ENCODE measurements at regions not wholly inside any gene's neighbourhood (a gene's known extent, or its start where the extent isn't known, plus 50 kb on each side); places are given as distances from the start of the nearest gene placed in this dataset.

DNA sequence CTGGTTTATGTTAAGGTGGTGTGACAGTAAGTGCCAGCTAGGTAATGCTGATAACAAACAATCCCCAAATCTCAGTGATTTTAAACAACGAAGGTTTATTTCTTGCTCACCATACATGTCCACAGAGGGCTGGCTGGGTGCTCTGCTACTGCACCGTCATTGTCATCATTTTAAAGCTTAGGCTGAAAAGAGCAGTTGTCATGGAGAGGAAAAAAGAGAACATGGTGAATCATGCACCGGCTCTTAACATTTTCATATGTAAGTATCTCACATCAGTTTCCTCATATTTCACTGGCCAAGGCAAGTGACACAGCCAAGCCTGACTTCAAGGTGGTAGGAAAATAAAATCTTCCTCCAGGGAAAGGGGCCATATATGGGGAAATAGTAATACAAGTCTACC is 746.9 kb downstream of the SORCS3 start:
- ATAC-seq = no peak
- Mint-ChIP-seq H3K4me1 (no peaks in the 10 kb centered on the region), H3K27me3 (no peaks in the 10 kb centered on the region), H3K27ac (no peak overlapping the region), H3K9me3 (ENCODE audit: low read depth) (peaks cover 6% of the 10 kb centered on the region), H3K36me3 (no peaks in the 10 kb centered on the region), H3K4me3 (no peak overlapping the region)
- DNase-seq = no peak
- CTCF ChIA-PET = no interaction called here

DNA sequence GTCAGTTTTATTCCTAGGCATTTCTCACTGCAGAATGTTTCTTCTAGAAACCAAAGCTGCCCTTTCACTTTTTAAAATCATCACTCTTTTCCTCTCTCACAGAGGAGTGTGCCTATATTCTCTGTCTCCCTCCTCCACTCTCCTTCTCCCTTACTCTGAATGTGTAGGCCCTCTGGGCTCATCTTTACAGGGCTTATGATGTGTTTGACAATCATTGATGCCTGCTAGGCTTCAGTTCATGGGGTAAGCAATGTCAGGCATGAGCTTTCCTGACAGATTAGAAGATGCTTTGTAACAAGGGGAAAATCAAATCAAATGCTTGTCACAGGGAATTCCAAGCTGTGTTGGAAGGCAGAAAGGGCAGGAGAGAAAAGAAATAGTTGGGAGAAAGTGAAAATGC is 742.9 kb downstream of the SORCS3 start:
- no peaks in the 10 kb centered on the region for H3K27me3 Mint-ChIP-seq
- H3K4me1 Mint-ChIP-seq = no peaks in the 10 kb centered on the region
- no peaks in the 10 kb centered on the region for H3K36me3 Mint-ChIP-seq
- ATAC-seq (no peak), DNase-seq (no peak)
- CTCF ChIA-PET = no interaction called here
- no peak overlapping the region for H3K4me3 Mint-ChIP-seq
- no peak overlapping the region for H3K27ac Mint-ChIP-seq
- peaks cover 4% of the 10 kb centered on the region for H3K9me3 Mint-ChIP-seq (ENCODE audit: low read depth)

DNA sequence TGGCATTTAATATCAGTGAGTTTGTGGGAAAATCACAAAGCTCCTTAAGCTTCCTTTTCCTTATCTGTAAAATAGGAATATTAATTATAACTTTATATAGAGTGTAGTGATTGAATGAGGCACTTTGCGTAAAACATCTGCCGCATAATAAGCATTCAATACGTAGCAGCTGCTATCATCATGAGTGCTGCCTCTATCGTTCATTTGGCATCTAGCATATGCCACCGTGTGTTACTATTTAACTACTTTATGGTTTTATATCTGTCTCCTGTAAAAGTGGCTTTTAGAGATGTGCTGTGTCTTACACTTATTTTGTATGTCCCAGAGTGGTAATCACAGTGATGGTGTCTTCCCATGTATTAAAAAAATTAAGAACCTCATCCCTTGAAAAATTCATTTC is 729.6 kb downstream of the SORCS3 start:
- Mint-ChIP-seq H3K27me3 (no peaks in the 10 kb centered on the region), H3K27ac (no peak overlapping the region), H3K36me3 (no peaks in the 10 kb centered on the region), H3K9me3 (ENCODE audit: low read depth) (peaks cover 8% of the 10 kb centered on the region), H3K4me3 (no peak overlapping the region), H3K4me1 (no peaks in the 10 kb centered on the region)
- ATAC-seq (no peak), DNase-seq (no peak)
- CTCF ChIA-PET = no interaction called here

DNA sequence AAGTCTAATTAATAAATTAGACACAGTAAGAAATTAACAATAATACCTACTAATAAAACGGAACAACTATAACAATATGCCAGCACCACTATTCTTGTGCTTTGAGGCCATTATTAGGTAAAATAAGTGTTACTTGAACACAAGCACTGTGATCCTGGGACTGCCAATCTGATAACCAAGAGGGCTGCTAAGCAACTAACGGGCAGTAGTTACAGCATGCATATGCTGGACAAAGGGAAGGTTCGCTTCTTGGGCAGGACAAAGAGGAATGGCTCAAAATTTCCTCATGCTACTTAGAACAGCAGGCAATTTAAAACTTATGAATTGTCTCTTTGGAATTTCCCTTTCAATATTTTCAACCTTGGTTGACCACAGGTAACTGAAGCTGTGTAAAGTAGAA is 718.6 kb downstream of the SORCS3 start:
- DNase-seq (no peak), ATAC-seq (no peak)
- Mint-ChIP-seq H3K27ac (no peak overlapping the region), H3K27me3 (no peaks in the 10 kb centered on the region), H3K4me1 (no peaks in the 10 kb centered on the region), H3K4me3 (no peak overlapping the region), H3K36me3 (no peaks in the 10 kb centered on the region), H3K9me3 (ENCODE audit: low read depth) (no peaks in the 10 kb centered on the region)
- CTCF ChIA-PET = no interaction called here

DNA sequence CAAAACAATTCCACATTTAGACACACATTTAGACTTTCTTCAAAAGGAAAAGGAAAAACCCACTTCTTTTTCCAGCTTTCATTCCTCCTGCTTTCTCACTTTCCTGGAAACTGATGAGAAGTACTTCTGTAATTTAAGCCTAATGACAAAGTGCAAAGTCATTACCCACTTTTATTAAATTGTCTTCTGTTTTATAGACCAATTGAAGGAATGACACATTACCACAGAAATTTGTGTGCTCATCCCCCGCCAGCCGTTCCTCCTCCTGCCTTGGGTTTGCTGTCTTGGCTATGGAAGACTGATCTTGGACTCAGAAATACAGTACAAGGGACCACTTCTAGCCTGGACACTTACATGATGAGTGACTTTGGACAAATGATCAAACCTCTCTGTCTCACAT is 717.8 kb downstream of the SORCS3 start:
- Mint-ChIP-seq H3K4me3 (no peak overlapping the region), H3K27ac (no peak overlapping the region), H3K9me3 (ENCODE audit: low read depth) (no peaks in the 10 kb centered on the region), H3K27me3 (no peaks in the 10 kb centered on the region), H3K36me3 (no peaks in the 10 kb centered on the region), H3K4me1 (no peaks in the 10 kb centered on the region)
- CTCF ChIA-PET = no interaction called here
- ATAC-seq = no peak
- no peak for DNase-seq

DNA sequence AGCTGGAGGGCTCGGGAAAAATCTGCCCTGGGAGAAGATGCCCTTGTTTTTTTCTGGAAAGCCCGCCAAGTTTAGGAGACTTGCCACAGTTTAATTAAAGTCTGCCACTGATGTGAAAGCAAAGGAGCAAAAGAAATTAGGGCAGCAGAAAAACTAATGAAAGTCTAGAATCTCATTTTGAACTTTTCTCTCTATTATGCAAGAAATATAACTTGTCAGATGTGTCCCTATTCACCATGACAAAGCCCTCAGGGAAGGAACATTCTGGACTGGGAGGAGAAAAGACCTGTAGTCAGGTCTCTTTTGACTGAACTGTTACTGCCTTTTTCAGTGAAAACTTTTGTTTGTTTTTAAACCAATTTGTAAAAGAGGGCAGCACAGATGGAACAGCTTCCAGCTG is 715.5 kb downstream of the SORCS3 start:
- Mint-ChIP-seq H3K36me3 (no peaks in the 10 kb centered on the region), H3K27me3 (no peaks in the 10 kb centered on the region), H3K4me3 (no peak overlapping the region), H3K27ac (no peak overlapping the region), H3K4me1 (no peaks in the 10 kb centered on the region), H3K9me3 (ENCODE audit: low read depth) (no peaks in the 10 kb centered on the region)
- DNase-seq = no peak
- ATAC-seq = no peak
- CTCF ChIA-PET = no interaction called here

DNA sequence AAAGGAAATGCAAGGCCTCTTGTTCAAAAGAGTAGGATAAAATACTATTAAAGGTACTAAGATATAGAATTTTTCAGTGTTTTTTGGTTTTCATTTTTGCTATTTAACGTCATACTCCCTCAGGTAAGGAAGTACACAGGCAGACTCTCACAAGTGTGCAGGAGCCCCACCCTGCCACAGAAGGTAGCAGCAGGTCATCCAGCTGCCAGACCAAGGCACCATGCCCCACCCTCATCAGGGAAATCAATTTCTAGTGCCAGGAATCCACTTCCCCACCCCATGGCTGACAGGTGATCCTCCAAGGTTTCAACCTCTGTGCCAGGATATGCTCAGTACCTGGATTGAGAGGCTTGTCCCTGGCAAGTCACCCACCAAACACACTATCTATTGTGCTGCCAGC is 712.9 kb downstream of the SORCS3 start:
- ATAC-seq (no peak), DNase-seq (no peak)
- Mint-ChIP-seq H3K36me3 (no peaks in the 10 kb centered on the region), H3K27ac (no peak overlapping the region), H3K27me3 (no peaks in the 10 kb centered on the region), H3K4me3 (no peak overlapping the region), H3K9me3 (ENCODE audit: low read depth) (no peaks in the 10 kb centered on the region), H3K4me1 (no peaks in the 10 kb centered on the region)
- CTCF ChIA-PET = no interaction called here

DNA sequence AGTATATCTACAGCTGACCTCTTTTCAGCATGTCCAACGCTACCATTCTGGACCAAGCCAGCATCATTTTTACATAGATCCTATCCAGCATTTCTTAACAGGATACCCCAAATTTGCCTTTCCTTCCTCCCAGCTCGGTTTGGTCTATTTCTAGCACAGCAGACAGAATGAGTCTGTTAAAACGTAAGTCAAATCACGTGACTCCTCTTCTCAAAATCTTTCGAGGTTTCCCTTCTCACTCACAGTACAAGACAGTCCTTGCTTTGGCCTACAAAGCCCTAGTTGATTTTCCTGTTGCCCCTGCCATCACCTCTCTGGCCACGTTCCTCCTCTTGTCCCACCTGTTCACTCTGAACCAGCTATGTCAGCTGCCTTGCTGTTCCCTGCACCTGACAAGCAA is 711.7 kb downstream of the SORCS3 start:
- Mint-ChIP-seq H3K27me3 (no peaks in the 10 kb centered on the region), H3K36me3 (no peaks in the 10 kb centered on the region), H3K9me3 (ENCODE audit: low read depth) (no peaks in the 10 kb centered on the region), H3K27ac (no peak overlapping the region), H3K4me3 (no peak overlapping the region), H3K4me1 (no peaks in the 10 kb centered on the region)
- DNase-seq (no peak), ATAC-seq (no peak)
- CTCF ChIA-PET = no interaction called here

DNA sequence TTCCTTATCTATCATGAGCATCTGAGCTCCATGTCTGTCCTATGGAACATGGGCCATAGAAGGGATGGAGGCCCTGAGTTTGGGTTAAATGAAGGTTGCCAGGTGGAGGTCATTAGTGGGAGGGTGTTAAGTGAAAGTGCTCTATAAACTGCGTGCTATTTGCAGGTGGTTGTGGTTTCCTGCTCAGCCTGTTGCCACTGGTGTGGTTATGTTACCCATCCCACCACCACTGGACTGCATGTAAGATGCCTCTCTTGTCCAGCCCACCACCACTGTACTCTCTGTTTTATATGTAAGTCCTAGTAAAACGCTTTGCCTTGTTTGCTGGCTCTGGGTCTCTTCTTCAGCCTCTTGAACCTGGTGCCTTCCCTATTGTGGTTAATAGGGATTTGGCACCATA is 711.2 kb downstream of the SORCS3 start:
- CTCF ChIA-PET = no interaction called here
- H3K27ac Mint-ChIP-seq = no peak overlapping the region
- H3K4me3 Mint-ChIP-seq = no peak overlapping the region

DNA sequence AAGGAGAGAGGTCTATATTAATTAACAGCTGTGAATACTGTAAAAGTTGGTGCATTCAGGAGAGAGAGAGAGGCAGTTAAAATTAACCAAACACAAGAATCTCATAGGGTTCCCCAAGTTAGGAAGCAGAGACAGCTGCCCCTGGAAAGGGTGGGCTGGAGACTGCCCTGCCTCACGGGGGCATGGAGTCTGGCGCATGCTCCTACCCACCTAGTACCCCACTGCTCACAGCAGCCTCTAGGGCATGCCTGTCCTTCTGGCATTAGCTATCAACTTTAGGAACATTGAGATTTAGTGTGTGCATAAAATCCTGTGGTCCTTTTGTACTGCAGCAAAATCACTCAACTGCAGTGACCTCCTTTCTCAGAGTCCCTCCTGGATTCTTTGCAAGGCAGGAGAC is 710.1 kb downstream of the SORCS3 start:
- Mint-ChIP-seq H3K27ac (no peak overlapping the region), H3K4me3 (no peak overlapping the region), H3K36me3 (no peaks in the 10 kb centered on the region), H3K9me3 (ENCODE audit: low read depth) (no peaks in the 10 kb centered on the region), H3K27me3 (no peaks in the 10 kb centered on the region), H3K4me1 (no peaks in the 10 kb centered on the region)
- CTCF ChIA-PET = no interaction called here
- ATAC-seq = no peak
- no peak for DNase-seq

More for the DNA sequence above, 711.2 kb downstream of the SORCS3 start:
- DNase-seq (no peak), ATAC-seq (no peak)
- Mint-ChIP-seq H3K36me3 (no peaks in the 10 kb centered on the region), H3K4me1 (no peaks in the 10 kb centered on the region), H3K9me3 (ENCODE audit: low read depth) (no peaks in the 10 kb centered on the region), H3K27me3 (no peaks in the 10 kb centered on the region)

DNA sequence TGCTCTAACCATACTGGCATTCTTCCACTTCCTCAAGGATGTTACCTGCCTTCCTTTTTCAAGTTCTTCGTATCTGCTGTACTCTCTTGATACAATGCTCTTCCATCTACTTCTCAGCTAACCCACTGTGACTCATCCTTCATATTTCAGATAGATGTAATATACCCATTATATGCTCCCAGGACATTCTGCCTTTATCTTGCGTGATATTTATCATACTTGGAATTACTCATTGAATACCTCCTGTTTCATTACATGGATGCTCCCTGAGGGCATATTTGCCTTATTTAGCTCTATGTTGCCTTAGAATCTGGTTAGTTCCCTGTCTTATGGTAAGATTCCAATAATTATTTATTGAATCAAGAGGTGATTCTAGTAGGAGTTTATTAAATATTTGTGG is 706.4 kb downstream of the SORCS3 start:
- ATAC-seq = no peak
- Mint-ChIP-seq H3K4me3 (no peak overlapping the region), H3K27me3 (no peaks in the 10 kb centered on the region), H3K36me3 (no peaks in the 10 kb centered on the region), H3K27ac (no peak overlapping the region), H3K9me3 (ENCODE audit: low read depth) (no peaks in the 10 kb centered on the region), H3K4me1 (no peaks in the 10 kb centered on the region)
- CTCF ChIA-PET = no interaction called here
- DNase-seq = no peak

DNA sequence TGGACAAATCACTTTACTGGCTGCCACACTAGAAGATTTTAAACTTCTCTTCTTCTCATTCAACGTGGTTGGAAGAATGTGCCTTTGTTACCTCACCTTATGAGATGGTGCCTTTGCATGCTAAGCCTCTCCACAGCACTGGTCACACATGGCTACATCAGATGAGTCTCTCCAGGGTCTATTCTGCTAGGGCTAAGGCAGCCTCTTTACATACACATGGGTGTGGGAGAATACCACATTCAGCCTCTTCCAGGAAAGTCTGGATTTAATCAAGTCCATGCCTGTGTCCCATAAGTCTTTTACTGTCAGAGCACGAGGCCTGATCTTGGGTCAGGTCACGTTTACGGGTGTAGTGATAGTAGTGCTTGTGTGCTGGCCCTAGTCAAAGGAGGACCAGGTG is 701.5 kb downstream of the SORCS3 start:
- ATAC-seq (no peak), DNase-seq (no peak)
- Mint-ChIP-seq H3K27me3 (no peaks in the 10 kb centered on the region), H3K9me3 (ENCODE audit: low read depth) (peaks cover 2% of the 10 kb centered on the region), H3K36me3 (no peaks in the 10 kb centered on the region), H3K4me1 (no peaks in the 10 kb centered on the region), H3K4me3 (no peak overlapping the region), H3K27ac (no peak overlapping the region)
- CTCF ChIA-PET = no interaction called here

DNA sequence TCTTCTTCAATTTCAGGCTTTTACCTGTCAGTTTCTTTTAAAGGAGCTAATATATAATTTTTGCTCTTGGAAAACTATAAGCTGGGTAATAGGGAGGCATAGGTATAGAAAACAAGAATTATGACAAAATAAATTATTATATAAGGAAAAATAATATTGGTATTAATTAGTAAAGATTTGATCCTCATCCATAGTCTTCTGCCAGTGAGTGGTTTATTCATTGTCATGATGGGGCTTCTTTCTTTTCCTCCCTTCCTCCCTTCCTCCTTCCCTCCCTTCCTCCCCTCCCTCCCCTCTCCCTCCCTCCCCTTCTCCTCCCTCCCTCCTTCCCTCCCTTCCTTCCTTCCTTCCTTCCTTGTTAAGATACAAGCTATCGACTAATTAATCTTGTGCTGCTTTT is 698.6 kb downstream of the SORCS3 start:
- Mint-ChIP-seq H3K36me3 (no peaks in the 10 kb centered on the region), H3K9me3 (ENCODE audit: low read depth) (peaks cover 6% of the 10 kb centered on the region), H3K4me3 (no peak overlapping the region), H3K27ac (no peak overlapping the region), H3K27me3 (no peaks in the 10 kb centered on the region), H3K4me1 (no peaks in the 10 kb centered on the region)
- no peak for DNase-seq
- ATAC-seq = no peak
- CTCF ChIA-PET = no interaction called here

DNA sequence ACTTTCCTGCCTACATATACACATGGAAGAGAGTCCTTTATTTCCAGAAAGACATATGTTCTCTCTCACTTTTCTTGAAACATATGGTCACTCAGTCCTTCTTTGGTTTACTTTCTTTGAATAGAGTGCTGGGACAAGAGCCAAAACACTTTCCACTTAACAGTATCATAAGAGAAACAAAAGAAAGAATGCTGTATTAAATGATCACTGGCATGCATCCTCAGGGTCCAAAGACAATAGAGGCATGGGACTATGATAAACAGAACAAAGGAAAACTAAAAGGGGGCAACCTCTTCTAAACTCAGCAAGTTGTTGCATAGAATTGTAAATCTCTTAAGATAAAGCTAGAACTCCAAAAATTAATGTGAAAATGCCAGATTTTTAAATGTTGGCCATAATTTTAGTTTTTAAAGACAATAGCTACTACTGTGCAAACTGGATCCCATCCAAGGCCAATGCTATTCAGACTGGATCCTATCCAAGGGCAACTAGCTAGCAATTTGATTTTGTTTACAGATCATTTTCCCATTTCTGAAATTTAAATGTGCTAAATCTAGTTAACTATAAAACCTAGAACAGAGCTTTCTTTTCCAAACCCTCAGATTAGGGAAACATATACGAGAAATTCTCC is 687.5 kb downstream of the SORCS3 start:
- ATAC-seq = no peak
- Mint-ChIP-seq H3K9me3 (ENCODE audit: low read depth) (no peaks in the 10 kb centered on the region), H3K4me1 (no peaks in the 10 kb centered on the region), H3K27me3 (no peaks in the 10 kb centered on the region), H3K36me3 (no peaks in the 10 kb centered on the region), H3K27ac (no peak overlapping the region), H3K4me3 (no peak overlapping the region)
- CTCF ChIA-PET = no interaction called here
- DNase-seq = no peak
